GM12873 (cell line): ENCODE measurements at regions not wholly inside any gene's neighbourhood (a gene's known extent, or its start where the extent isn't known, plus 50 kb on each side); places are given as distances from the start of the nearest gene placed in this dataset.

ENCODE experiments used
- TF ChIP-seq, protein P1 (sequence below): IDR thresholded peaks from 2 replicates; pipeline ENCODE4 v1.5.1; 2012; ENCODE audit warnings: low read depth, mild to moderate bottlenecking, moderate library complexity, low read length, control low read depth; ENCODE audit not compliant: insufficient read depth; ENCODE audit errors: missing control alignments

DNA sequence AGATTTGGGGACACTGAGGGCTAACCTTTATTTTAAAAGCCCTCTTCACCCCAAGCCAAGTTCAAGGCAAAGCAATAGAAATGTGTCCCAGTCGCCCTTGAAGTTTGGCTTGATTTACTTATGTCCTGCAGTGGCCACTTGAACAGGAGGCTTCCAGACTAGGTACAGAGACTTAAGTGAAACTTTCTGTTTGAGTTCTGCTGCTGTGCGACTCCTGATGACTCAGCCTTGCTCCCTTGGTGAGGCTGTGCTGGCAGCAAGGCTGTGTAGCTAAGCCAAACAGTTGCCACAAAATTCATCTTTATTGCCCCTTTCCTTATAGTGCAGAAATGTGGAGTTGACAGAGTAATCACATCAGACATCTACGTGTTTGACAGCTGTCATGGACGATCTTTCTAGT lies 68.8 kb upstream of the NTRK2 start:
- TF ChIP-seq, protein P1, sequence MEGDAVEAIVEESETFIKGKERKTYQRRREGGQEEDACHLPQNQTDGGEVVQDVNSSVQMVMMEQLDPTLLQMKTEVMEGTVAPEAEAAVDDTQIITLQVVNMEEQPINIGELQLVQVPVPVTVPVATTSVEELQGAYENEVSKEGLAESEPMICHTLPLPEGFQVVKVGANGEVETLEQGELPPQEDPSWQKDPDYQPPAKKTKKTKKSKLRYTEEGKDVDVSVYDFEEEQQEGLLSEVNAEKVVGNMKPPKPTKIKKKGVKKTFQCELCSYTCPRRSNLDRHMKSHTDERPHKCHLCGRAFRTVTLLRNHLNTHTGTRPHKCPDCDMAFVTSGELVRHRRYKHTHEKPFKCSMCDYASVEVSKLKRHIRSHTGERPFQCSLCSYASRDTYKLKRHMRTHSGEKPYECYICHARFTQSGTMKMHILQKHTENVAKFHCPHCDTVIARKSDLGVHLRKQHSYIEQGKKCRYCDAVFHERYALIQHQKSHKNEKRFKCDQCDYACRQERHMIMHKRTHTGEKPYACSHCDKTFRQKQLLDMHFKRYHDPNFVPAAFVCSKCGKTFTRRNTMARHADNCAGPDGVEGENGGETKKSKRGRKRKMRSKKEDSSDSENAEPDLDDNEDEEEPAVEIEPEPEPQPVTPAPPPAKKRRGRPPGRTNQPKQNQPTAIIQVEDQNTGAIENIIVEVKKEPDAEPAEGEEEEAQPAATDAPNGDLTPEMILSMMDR, result no peak

DNA sequence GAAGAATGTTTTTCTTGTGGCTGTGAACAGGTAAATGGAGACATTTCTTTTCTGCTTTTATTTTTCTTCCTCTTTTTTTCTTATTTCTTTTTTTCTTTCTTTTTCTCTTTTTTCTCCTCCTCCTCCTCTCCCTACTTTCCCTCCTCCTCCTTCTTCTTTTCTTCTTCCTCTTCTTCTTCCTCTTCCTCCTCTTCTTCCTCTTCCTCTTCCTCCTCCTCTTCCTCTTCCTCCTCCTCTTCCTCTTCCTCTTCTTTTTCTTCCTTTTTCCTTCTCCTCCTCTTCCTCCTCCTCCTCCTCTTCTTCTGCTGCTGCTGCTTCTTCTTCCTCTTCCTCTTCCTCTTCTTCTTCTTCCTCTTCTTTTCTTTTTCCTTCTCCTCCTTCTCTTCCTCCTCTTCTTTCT lies 65.3 kb upstream of the NTRK2 start:
- TF ChIP-seq, protein P1, result no peak

DNA sequence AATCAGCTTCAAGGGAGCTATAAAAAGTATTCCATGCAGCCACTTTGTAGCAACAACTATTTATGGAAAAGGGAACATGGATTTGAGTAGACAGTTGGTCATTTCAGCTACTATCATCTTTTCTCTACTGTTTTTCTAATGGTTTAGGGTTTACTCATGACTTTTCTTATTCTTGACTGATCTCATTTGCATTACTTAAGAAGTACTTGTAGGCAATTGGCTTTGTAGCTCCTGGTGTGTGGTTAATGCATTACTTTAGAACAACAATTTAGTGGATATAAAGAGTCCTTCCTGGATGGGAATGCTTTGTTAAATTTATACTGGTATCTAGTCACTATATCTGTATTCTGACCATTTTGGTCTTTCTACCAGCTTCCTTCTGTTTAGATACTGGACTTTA lies 59.8 kb upstream of the NTRK2 start:
- TF ChIP-seq, protein P1, result no peak

DNA sequence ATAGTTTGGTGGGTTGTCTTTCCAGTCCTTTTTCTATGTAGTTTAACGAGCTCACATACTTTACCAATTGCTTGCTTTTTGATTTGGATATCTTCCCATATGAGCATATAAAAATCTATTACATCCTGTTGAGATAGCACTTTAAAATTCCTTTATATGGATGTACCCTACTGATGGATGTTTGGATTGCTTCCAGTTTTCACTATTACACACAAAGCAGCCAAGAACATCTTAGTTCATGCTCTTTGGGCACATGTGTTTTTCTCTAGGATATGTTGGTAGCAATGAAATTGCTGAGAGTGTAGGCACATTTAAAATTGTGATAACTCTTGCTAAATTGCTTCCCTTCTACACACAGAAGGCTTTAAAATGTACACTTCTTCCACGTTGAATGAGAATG lies 56.1 kb upstream of the NTRK2 start:
- TF ChIP-seq, protein P1, result no peak

DNA sequence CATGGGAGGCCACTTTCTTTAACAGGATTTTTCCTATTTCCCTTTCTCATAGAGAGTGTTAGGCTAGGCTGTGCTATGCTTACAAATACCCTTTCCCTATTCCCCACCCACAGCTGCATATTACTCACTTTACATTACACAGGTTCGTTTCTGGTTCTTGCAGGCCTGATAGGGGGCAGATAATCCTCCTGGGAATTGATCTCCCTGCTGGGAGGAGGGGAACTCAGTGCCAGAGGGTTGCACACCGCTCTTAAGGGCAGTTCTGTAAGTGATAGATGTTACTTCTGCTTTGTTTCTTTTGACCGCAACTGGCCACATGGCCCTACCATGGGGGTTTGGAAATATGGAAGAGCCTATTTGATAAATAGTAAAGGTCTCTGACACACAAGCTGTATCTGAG lies 54.0 kb upstream of the NTRK2 start:
- TF ChIP-seq, protein P1, result no peak

DNA sequence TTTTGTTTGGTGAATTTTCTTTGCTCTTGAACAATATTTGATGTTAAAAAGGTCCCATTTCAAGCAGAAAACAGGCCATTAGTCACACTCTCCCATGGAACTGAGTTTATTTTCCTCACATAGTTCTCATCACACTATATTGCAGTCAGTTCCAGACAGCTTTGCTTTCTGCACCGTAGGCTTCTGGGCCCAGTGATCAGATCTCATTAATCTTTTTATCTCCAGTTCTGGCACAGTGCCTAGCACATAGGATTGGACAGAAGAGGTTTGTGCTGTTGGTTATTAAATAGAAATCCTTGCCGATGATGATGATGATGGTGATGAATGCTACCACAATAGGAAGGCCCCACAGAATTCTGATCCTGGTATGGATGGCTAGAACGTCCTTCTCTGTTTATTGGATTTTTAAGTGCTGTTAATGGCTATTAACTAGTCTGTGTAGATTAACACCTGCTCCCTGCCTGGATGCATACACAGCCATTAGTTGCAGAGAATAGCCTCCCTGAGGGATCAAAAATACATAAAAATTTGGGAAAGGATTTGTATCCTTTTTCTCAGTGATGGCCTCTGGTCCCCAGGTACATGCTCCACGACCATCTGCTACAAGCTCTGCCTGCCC lies 52.0 kb upstream of the NTRK2 start:
- TF ChIP-seq, protein P1, result no peak
